ENCODE measurements at regions not wholly inside any gene's neighbourhood (a gene's known extent, or its start where the extent isn't known, plus 50 kb on each side); places are given as distances from the start of the nearest gene placed in this dataset.

- TF ChIP-seq CTCF (conservative IDR thresholded peaks at IDR 0.05; ENCODE audit: low read depth in 2 of 2) (no peak), REST (IDR thresholded peaks at IDR 0.05; ENCODE audit: unreplicated experiment) (no peak), POLR2AphosphoS5 (IDR thresholded peaks at IDR 0.05; ENCODE audit: low read depth) (no peak)
These were observed 76.2 kb upstream of the TNFSF11 start for GRCh38 chr13:42497798-42498197.
